ENCODE measurements at regions not wholly inside any gene's neighbourhood (a gene's known extent, or its start where the extent isn't known, plus 50 kb on each side); places are given as distances from the start of the nearest gene placed in this dataset.
"Not testable (repeated sequence)": the region's sequence is repeated elsewhere in the genome, so short reads cannot be mapped to it uniquely, and the experiment has no call there.

DNA sequence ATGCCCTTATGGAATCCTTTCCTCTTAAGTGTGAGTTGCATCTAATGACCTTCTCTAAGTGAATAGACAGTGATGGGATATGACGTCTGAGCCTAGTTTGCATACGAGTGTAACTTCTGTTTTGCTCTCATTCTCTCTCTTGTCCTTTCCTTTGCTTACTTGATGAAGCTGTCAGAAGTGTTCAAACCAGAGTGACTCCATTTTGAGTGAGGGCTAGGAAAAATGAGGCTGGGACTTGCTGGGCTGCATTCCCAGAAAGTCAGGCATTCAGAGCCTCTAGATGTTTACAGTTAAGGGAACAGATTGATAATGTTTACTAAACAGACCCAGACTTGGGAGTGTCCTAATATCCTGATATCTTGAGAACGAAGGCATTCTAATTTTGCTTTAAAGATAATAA is 311.2 kb upstream of the SOX4 start:
- ChIA-PET CTCF (interaction anchor here (1.0 kb wide), 1 partner anchor 8 kb away, joined by 3 read pairs; no protein-coding TSS in a partner anchor), POLR2A (interaction anchor here (0.6 kb wide), 1 partner anchor 12 kb away, joined by 6 read pairs; no protein-coding TSS in a partner anchor)
- not testable (repeated sequence) for H3K4me1 ChIP-seq (ENCODE audit: control extremely low read depth in 1 of 4, control insufficient read depth in 4 of 4, insufficient read depth in 4 of 4, low read length in 3 of 4); H3K4me3 ChIP-seq (ENCODE audit: control insufficient read depth in 1 of 7, extremely low read depth in 1 of 7, insufficient read depth in 4 of 7, low read depth in 2 of 7, low read length in 6 of 7); DNase-seq; H3K27me3 ChIP-seq (replicated peaks in 2 of 5; ENCODE audit: control insufficient read depth in 4 of 5, insufficient read depth in 5 of 5, low read length in 4 of 5); H3K36me3 ChIP-seq (ENCODE audit: control insufficient read depth in 4 of 4, insufficient read depth in 4 of 4, low read length in 3 of 4); H3K27ac ChIP-seq (ENCODE audit: insufficient read depth in 1 of 2, low read depth in 1 of 2, low read length in 2 of 2, poor library complexity in 1 of 2, severe bottlenecking in 2 of 2); H3K9me3 ChIP-seq (ENCODE audit: control extremely low read depth in 1 of 5, control insufficient read depth in 4 of 5, insufficient read depth in 2 of 5, low read depth in 1 of 5, low read length in 4 of 5)
- WGBS (ENCODE audit: insufficient coverage), result 100% methylated on average over 1 of the region's 3 CpGs

DNA sequence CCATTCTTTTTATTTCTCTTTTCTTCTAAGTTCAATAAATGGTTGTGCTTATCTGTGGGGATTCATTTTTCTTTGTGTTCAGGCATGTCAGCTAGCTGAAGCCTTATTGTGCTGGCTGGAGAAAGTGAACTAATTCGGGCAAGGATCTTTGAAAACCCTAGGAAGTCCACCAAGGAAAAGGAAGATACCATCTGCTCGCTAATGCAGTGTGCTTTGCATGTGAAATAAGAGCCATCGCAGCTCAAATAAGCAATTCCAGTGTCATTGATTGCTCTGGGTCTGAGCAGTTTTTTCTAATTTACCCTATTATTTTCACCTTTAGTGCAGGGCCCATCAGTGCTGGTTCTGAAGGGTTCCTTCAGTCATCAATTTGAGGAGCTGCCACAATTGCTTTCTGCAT is 309.4 kb upstream of the SOX4 start:
- CTCF ChIA-PET, result no interaction called here
- H3K27me3 ChIP-seq (replicated peaks in 2 of 5; ENCODE audit: control insufficient read depth in 4 of 5, insufficient read depth in 5 of 5, low read length in 4 of 5), result no peaks in the 10 kb centered on the region
- H3K27ac ChIP-seq (ENCODE audit: insufficient read depth in 1 of 2, low read depth in 1 of 2, low read length in 2 of 2, poor library complexity in 1 of 2, severe bottlenecking in 2 of 2), result no peak overlapping the region
- no peaks in the 10 kb centered on the region for H3K36me3 ChIP-seq (ENCODE audit: control insufficient read depth in 4 of 4, insufficient read depth in 4 of 4, low read length in 3 of 4)
- no peak for DNase-seq
- POLR2A ChIA-PET, result no interaction called here
- 91% methylated on average over 2 of the region's 3 CpGs for WGBS (ENCODE audit: insufficient coverage)
- peaks cover 0 to 3% (median 0%) of the 10 kb centered on the region in 5 experiments for H3K9me3 ChIP-seq (ENCODE audit: control extremely low read depth in 1 of 5, control insufficient read depth in 4 of 5, insufficient read depth in 2 of 5, low read depth in 1 of 5, low read length in 4 of 5)
- no peak overlapping the region for H3K4me3 ChIP-seq (ENCODE audit: control insufficient read depth in 1 of 7, extremely low read depth in 1 of 7, insufficient read depth in 4 of 7, low read depth in 2 of 7, low read length in 6 of 7)
- H3K4me1 ChIP-seq (ENCODE audit: control extremely low read depth in 1 of 4, control insufficient read depth in 4 of 4, insufficient read depth in 4 of 4, low read length in 3 of 4), result no peaks in the 10 kb centered on the region

DNA sequence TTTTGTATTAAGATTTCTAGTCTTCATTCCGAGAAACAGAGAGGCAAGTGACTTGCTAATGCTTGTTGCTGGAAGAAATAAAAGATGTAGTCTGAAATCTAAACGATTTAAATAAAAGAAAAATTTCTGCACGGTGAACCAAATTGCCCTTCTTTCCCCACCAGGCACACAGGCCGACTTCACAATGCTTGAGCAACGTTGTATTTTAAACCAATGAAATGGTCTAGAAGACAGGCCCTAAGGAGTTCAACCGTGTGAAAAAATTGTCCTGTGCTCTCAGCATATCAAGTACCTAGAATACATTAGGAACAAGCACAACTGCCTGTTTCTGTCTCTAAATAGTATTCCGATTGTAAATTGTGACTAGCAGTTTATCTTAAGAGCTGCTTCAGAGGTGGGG is 308.8 kb upstream of the SOX4 start:
- Histone ChIP-seq H3K36me3 (ENCODE audit: control insufficient read depth in 4 of 4, insufficient read depth in 4 of 4, low read length in 3 of 4) (no peaks in the 10 kb centered on the region), H3K27me3 (replicated peaks in 2 of 5; ENCODE audit: control insufficient read depth in 4 of 5, insufficient read depth in 5 of 5, low read length in 4 of 5) (no peaks in the 10 kb centered on the region), H3K4me1 (ENCODE audit: control extremely low read depth in 1 of 4, control insufficient read depth in 4 of 4, insufficient read depth in 4 of 4, low read length in 3 of 4) (no peaks in the 10 kb centered on the region), H3K27ac (ENCODE audit: insufficient read depth in 1 of 2, low read depth in 1 of 2, low read length in 2 of 2, poor library complexity in 1 of 2, severe bottlenecking in 2 of 2) (no peak overlapping the region), H3K4me3 (ENCODE audit: control insufficient read depth in 1 of 7, extremely low read depth in 1 of 7, insufficient read depth in 4 of 7, low read depth in 2 of 7, low read length in 6 of 7) (no peak overlapping the region), H3K9me3 (ENCODE audit: control extremely low read depth in 1 of 5, control insufficient read depth in 4 of 5, insufficient read depth in 2 of 5, low read depth in 1 of 5, low read length in 4 of 5) (peaks cover 0 to 3% (median 0%) of the 10 kb centered on the region in 5 experiments)
- DNase-seq, result no peak
- ChIA-PET POLR2A (no interaction called here), CTCF (no interaction called here)
- 82% methylated on average over 3 of the region's 7 CpGs for WGBS (ENCODE audit: insufficient coverage)

DNA sequence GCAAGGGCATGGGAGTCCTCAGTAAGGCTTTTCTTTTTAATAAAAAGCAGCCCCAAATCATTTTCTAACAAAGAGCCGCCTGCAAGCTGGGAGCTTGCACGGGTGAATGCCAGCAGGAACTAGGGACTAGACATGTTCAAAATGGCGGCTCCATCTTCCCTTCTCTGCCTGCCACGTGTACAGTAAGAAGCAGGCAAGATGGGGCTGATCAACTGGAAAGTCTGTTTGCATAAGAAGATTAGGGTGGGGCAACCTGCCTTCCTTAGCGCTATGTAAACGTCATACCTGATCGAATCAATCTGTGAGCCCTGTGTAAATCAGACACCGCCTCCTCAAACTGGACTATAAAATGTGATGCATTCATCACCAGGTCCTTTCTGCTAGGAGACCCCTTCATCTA is 299.4 kb upstream of the SOX4 start:
- no peaks in the 10 kb centered on the region for H3K9me3 ChIP-seq (ENCODE audit: control extremely low read depth in 1 of 5, control insufficient read depth in 4 of 5, insufficient read depth in 2 of 5, low read depth in 1 of 5, low read length in 4 of 5)
- H3K4me3 ChIP-seq (ENCODE audit: control insufficient read depth in 1 of 7, extremely low read depth in 1 of 7, insufficient read depth in 4 of 7, low read depth in 2 of 7, low read length in 6 of 7), result no peak overlapping the region
- ChIA-PET CTCF (no interaction called here), POLR2A (no interaction called here)
- no peaks in the 10 kb centered on the region for H3K4me1 ChIP-seq (ENCODE audit: control extremely low read depth in 1 of 4, control insufficient read depth in 4 of 4, insufficient read depth in 4 of 4, low read length in 3 of 4)
- no peaks in the 10 kb centered on the region for H3K27me3 ChIP-seq (replicated peaks in 2 of 5; ENCODE audit: control insufficient read depth in 4 of 5, insufficient read depth in 5 of 5, low read length in 4 of 5)
- 98% methylated on average over 8 of the region's 8 CpGs for whole genome bisulfite sequencing (ENCODE audit: insufficient coverage)
- no peak for DNase-seq
- no peaks in the 10 kb centered on the region for H3K36me3 ChIP-seq (ENCODE audit: control insufficient read depth in 4 of 4, insufficient read depth in 4 of 4, low read length in 3 of 4)
- no peak overlapping the region for H3K27ac ChIP-seq (ENCODE audit: insufficient read depth in 1 of 2, low read depth in 1 of 2, low read length in 2 of 2, poor library complexity in 1 of 2, severe bottlenecking in 2 of 2)

DNA sequence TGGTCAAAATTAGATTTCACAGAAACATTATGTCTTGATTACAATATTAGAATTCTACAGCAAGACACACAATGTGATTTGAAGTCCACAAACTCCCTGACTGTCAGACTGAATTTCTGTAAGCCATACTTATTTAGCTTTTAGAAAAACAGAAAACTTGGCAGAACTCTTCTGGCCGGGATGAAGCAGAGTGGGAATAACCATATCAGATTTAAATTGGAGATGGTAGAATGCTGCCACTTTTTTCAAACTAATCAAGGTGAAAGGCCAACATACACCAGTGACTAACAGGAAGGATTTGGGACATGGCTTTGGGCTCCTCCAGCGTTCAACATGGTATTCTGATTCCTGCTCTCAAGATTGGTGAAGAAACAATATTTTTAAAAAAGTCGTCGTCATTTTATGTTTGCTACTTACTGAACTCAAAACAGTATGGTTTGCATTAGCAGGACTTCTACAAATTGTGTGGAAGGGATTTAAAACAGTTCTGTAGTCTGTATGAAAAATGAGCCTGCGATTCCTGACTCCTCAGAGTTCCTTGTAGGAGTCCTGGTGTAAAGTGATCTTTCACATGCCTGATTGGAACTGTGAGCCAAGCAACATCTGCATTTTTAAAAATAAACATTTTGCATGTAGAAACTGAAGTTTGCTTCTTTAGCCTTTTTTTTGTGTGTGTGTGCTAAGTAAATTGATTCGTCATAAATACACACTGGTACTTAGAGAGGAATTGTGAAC is 297.9 kb upstream of the SOX4 start:
- ChIA-PET CTCF (no interaction called here), POLR2A (no interaction called here)
- no peaks in the 10 kb centered on the region for H3K27me3 ChIP-seq (replicated peaks in 2 of 5; ENCODE audit: control insufficient read depth in 4 of 5, insufficient read depth in 5 of 5, low read length in 4 of 5)
- H3K27ac ChIP-seq (ENCODE audit: insufficient read depth in 1 of 2, low read depth in 1 of 2, low read length in 2 of 2, poor library complexity in 1 of 2, severe bottlenecking in 2 of 2), result no peak overlapping the region
- DNase-seq, result no peak
- no peaks in the 10 kb centered on the region for H3K4me1 ChIP-seq (ENCODE audit: control extremely low read depth in 1 of 4, control insufficient read depth in 4 of 4, insufficient read depth in 4 of 4, low read length in 3 of 4)
- H3K36me3 ChIP-seq (ENCODE audit: control insufficient read depth in 4 of 4, insufficient read depth in 4 of 4, low read length in 3 of 4), result no peaks in the 10 kb centered on the region
- H3K4me3 ChIP-seq (ENCODE audit: control insufficient read depth in 1 of 7, extremely low read depth in 1 of 7, insufficient read depth in 4 of 7, low read depth in 2 of 7, low read length in 6 of 7), result no peak overlapping the region
- no peaks in the 10 kb centered on the region for H3K9me3 ChIP-seq (ENCODE audit: control extremely low read depth in 1 of 5, control insufficient read depth in 4 of 5, insufficient read depth in 2 of 5, low read depth in 1 of 5, low read length in 4 of 5)
- WGBS (ENCODE audit: insufficient coverage), result 96% methylated on average over 4 of the region's 6 CpGs

DNA sequence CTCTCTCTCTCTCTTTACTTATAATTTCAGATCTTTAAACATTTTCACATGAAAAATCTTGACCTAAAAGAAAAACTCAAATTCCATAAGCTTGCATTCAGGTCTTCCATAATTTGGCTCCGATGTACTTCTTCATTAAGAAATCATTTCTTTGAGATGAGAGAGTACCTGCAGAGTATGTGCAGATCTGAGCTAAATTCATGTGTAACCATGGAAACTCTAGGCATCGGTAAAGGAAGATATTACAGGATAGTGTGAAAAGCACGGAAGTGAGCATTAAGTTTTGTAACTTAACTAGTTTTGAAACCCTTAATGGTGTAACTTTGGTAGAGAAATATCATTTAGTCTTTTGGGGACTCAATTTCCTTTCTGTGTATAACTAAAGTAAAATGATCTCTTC is 295.9 kb upstream of the SOX4 start:
- Histone ChIP-seq H3K27me3 (replicated peaks in 2 of 5; ENCODE audit: control insufficient read depth in 4 of 5, insufficient read depth in 5 of 5, low read length in 4 of 5) (no peaks in the 10 kb centered on the region), H3K27ac (ENCODE audit: insufficient read depth in 1 of 2, low read depth in 1 of 2, low read length in 2 of 2, poor library complexity in 1 of 2, severe bottlenecking in 2 of 2) (no peak overlapping the region), H3K9me3 (ENCODE audit: control extremely low read depth in 1 of 5, control insufficient read depth in 4 of 5, insufficient read depth in 2 of 5, low read depth in 1 of 5, low read length in 4 of 5) (peaks cover 0 to 4% (median 0%) of the 10 kb centered on the region in 5 experiments), H3K4me3 (ENCODE audit: control insufficient read depth in 1 of 7, extremely low read depth in 1 of 7, insufficient read depth in 4 of 7, low read depth in 2 of 7, low read length in 6 of 7) (no peak overlapping the region), H3K36me3 (ENCODE audit: control insufficient read depth in 4 of 4, insufficient read depth in 4 of 4, low read length in 3 of 4) (no peaks in the 10 kb centered on the region), H3K4me1 (ENCODE audit: control extremely low read depth in 1 of 4, control insufficient read depth in 4 of 4, insufficient read depth in 4 of 4, low read length in 3 of 4) (no peaks in the 10 kb centered on the region)
- POLR2A ChIA-PET, result no interaction called here
- 93% methylated on average over 2 of the region's 3 CpGs for WGBS (ENCODE audit: insufficient coverage)
- no peak for DNase-seq
- CTCF ChIA-PET, result interaction anchor here (0.6 kb wide), 1 partner anchor 1196 kb away, joined by 3 read pairs; no protein-coding TSS in a partner anchor

DNA sequence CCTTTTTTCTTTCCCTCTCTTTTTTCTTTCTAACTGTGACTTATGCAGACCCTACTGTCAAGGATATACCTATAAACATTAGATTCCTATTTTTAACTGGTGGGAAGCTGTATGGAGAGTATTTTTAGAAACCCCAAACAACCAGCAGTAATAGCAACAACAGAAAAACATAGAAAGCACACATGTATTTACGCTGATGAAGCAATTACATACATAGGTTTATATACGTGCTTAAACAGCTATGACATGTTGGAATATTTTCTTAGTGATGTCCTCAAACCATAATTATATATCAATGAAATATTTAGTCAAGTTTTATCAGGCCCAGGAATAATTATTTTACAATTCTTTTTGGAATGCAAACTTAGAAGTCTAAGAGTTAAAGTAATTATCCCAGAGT is 294.3 kb upstream of the SOX4 start:
- no peaks in the 10 kb centered on the region for H3K4me1 ChIP-seq (ENCODE audit: control extremely low read depth in 1 of 4, control insufficient read depth in 4 of 4, insufficient read depth in 4 of 4, low read length in 3 of 4)
- CTCF ChIA-PET, result no interaction called here
- no CpG with 5 or more reads among the region's 2 CpGs for WGBS (ENCODE audit: insufficient coverage)
- peaks cover 0 to 4% (median 1%) of the 10 kb centered on the region in 5 experiments for H3K9me3 ChIP-seq (ENCODE audit: control extremely low read depth in 1 of 5, control insufficient read depth in 4 of 5, insufficient read depth in 2 of 5, low read depth in 1 of 5, low read length in 4 of 5)
- no peak for DNase-seq
- no peaks in the 10 kb centered on the region for H3K36me3 ChIP-seq (ENCODE audit: control insufficient read depth in 4 of 4, insufficient read depth in 4 of 4, low read length in 3 of 4)
- no peak overlapping the region for H3K4me3 ChIP-seq (ENCODE audit: control insufficient read depth in 1 of 7, extremely low read depth in 1 of 7, insufficient read depth in 4 of 7, low read depth in 2 of 7, low read length in 6 of 7)
- H3K27ac ChIP-seq (ENCODE audit: insufficient read depth in 1 of 2, low read depth in 1 of 2, low read length in 2 of 2, poor library complexity in 1 of 2, severe bottlenecking in 2 of 2), result no peak overlapping the region
- H3K27me3 ChIP-seq (replicated peaks in 2 of 5; ENCODE audit: control insufficient read depth in 4 of 5, insufficient read depth in 5 of 5, low read length in 4 of 5), result no peaks in the 10 kb centered on the region
- POLR2A ChIA-PET, result no interaction called here
